ENCODE measurements at regions not wholly inside any gene's neighbourhood (a gene's known extent, or its start where the extent isn't known, plus 50 kb on each side); places are given as distances from the start of the nearest gene placed in this dataset.

DNA sequence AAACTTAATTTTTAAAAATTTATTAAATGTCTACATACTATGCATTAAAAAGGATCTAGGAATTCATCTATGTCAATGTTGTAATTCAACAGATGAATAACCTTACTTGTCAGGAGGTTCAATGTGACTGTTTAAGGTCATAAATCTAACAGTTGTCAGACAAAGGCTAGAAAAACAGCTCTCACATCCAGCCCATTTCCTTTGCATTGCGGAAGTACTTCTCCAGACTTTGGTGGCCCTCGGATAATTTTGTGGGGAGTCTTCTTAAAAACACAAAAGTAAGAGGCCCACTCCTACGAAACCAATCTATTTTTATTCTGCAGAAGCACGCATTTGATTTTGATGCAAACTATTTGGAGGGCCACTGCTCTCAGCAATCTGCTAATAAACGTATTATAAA is 122.6 kb upstream of the CHRM3 start:
- peak; percentile 15 for DNase-seq

DNA sequence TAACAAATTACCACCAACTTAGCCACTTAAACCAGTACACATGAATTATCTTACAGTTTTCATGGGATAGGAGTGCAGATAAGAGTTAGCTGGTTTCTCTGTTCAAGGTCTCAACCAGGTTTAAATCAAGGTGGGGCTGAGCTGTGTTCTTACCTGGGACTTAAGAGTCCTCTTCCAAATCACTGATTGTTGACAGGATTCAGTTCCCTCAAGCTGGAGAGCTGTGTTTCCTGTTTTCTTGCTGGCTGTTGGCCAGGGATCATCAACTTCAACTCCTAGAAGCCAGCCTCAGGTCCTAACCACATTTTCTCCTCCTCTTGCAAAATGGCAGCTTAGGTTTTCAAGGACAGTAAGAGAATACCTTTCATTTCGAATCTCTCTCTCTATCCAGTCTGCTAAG is 123.8 kb upstream of the CHRM3 start:
- peak; percentile 44 for DNase-seq

GRCh38 chr1:239261521-239261920 is 124.8 kb upstream of the CHRM3 start:
- DNase-seq: no peak

GRCh38 chr1:239260842-239261241 is 125.5 kb upstream of the CHRM3 start:
- no peak for DNase-seq

DNA sequence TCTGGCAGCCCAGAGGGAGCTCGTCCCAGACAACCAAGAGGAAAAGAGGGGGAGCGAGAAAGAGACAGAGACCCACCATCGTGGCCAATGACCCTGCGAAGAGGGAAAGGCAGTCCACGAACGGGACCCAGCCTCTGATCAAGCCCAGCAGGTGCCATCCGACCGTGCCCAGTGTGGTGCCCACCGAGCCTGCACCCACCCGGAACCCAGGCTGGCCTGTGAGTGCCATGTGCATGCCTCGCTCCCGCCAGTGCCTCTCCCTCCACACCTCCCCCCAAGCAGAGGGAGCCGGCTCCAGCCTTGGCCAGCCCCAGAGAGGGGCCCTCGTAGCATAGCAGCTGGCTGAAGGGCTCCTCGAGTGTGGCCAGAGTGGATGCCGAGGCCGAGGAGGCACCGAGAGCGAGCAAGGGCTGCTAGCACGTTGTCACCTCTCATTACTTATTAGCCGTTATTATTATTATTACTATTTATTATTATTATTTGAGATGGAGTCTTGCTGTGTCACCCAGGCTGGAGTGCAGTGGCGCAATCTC is 130.7 kb upstream of the CHRM3 start:
- no peak for DNase-seq

DNA sequence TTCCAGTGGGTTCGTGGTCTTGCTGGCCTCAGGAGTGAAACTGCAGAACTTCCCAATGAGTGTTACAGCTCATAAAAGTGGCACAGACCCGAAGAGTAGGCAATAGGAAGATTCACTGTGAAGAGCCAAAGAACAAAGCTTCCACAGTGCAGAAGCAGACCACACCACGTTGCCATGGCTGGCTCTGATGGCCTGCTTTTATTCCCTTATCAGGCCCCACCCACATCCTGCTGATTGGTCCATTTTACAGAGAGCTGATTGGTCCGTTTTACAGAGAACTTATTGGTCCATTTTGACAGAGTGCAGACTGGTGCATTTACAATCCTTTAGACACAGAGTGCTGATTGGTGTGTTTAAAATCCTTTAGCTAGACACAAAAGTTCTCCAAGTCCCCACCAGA is 131.4 kb upstream of the CHRM3 start:
- no peak for DNase-seq

- no peak for DNase-seq
Measured at GRCh38 chr1:239253032-239253431, 133.3 kb upstream of the CHRM3 start.

- peak; percentile 58 for DNase-seq
Measured at GRCh38 chr1:239250353-239251035, 135.9 kb upstream of the CHRM3 start.

DNA sequence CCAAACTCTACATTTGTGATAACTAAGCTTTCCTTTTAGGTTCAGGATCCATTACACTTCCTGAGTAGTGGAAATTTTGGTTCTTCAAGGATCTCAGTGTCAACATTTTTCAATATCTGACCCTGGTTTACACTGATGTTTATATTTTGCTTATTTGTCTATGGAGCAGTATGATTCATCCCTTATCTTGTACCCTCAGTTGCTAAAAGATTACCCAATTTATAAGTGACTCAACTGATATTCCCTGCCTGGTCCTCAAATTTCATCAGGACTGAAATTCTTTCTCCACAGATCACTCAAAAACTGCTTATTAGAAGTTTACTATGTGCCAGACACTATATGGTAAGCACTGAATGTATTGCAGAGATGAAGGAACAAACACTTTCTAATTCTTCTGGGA is 139.1 kb upstream of the CHRM3 start:
- DNase-seq: peak; percentile 73

DNA sequence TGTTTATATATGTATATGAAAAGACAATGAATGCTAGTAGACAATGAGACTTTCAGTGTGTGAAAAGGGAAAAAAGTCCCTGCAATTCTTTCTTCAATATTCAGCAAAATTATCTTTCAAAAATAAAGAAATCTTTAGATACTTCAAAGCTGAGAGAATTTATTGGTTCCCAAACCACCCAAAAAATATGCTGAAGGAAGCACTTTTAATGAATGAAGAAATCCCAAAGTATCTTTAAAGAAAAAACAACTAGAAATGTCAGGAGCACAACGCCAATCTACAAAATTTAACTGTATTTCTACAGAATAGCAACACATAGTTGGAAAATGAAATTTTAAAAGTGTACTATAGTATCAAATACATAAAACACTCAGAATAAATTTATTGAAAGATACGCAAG is 142.3 kb upstream of the CHRM3 start:
- DNase-seq: no peak

DNA sequence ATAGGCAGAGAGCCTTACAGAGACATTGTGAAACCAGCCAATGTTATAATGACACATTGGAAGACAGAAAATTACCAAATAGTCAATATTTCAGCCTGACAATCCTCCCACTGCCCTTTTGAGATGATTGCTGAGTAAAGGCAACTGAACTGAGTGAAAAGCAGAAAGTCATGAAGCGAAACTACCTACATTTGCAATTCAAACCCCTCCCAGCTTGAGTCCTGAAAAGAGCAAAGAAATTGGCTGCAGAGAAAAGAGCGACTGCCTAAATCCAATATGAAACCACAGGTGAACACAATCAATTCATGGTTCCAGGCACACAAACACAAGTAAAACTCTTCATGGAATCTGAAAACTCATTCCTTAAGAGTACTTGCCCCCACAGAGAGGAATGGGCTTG is 143.4 kb upstream of the CHRM3 start:
- DNase-seq: no peak

DNA sequence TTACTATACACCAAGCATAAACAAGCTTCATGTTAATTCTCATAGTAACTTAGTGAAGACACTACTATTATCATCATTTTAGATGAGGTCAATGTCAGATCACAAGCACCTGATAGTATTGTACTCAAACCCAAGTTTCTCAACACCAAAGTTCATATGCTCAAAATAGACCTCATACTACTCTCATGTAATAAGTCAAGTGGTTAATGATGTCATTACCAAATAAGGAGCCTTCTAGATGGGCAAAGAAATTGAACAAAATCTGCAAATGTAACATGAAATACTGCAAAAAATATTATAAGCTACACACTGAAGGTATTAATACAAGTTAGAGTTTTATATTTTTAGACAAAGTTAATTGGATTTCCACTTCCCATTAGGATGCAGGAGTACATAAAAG is 144.0 kb upstream of the CHRM3 start:
- no peak for DNase-seq

GRCh38 chr1:239240736-239241135 is 145.6 kb upstream of the CHRM3 start:
- DNase-seq: no peak

DNA sequence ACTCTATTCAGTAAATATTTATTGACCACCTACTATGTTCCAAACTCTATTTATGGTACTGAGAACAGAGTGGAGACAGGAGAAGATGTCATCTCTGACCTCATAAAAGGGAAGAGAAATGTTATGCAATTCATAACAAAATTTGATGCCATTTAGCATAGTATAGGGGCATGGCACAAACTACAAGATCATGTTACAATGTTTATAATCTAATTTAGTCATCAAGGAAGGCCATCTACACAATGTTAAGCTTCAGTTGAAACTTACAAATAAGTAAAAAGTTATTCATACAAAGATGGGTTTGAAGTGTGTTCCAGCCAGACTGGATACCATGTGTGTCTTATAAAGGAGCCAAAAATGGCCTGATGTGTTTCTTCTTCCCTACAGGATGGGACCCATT is 146.8 kb upstream of the CHRM3 start:
- no peak for DNase-seq

DNA sequence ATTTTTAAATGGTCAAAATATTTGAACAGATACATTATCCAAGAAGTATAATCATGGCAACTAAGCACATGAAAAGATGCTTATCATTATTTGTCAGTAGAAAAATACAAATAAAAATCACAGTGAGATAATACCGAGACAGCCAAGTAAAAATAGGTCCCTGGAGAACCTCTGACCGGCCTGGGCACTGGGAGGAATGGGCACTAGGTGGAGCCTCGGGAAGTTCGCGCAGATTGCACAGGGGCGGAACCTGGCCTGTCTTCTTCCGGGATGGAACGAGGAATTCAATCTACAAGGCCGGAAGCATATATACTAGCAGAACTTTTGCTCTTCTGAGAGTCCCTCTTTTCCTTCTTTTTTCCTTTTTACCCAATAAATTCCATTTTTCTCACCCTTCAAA is 148.5 kb upstream of the CHRM3 start:
- DNase-seq: no peak

DNA sequence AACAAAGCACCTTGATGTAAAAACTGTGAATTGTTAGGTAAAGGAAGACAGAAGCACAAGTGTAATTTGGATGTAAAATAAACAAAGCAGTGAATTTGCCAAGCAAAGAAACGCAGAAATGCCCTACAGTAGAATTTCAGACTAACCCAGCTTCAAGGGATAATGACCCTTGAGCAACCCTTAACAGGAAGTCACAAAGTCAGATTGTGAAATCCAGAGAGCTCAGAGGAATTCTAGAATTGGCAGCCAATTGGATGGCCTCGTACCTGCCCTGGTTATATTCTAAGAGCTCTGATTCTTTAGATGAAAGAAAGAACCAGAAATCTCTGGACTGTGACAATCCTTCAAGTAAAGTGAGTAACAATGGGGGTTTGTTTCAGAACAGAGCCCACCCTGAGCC is 152.7 kb upstream of the CHRM3 start:
- no peak for DNase-seq

DNA sequence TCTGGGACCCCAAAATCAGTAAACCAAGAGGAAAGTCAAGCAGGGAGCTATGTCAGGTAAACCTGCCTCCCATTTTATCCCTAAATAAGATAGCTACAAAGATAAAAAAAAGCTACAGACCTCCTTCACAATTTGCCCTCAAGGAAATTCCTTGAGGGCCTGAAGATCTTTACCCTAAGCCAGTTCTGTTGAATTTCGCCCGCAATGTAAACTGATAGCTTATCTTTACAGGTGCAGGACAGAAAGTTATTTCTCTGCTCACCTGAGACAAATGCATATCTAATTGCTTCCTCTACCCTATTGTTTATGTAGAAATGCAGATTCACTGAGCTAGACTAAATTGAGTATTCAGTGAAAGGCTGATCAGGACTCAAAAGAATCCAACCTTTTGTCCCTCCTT is 153.4 kb upstream of the CHRM3 start:
- no peak for DNase-seq

- DNase-seq: no peak
Measured at GRCh38 chr1:239228451-239228850, 157.9 kb upstream of the CHRM3 start.

DNA sequence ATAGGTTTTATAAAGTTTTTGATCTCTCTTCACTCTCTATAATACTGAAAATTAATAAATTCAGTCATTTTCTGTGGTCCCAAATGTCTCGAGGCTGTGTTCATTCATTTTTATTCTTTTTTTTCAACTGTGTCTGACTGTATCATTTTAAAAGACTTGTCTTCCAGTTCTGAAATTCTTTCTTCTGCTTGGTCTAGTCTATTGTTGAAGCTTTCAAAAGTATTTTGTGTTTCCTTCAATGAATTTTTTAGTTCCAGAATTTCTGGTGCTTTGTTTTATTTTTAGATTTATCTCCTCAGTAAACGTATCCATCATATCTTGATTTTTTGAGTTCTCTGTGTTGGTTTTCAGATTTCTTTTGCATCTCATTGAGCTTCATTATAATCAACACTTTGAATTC is 161.0 kb upstream of the CHRM3 start:
- DNase-seq: peak; percentile 54

GRCh38 chr1:239224100-239224499 is 162.3 kb upstream of the CHRM3 start:
- peak; percentile 55 for DNase-seq

GRCh38 chr1:239222999-239223398 is 163.4 kb upstream of the CHRM3 start:
- no peak for DNase-seq

DNA sequence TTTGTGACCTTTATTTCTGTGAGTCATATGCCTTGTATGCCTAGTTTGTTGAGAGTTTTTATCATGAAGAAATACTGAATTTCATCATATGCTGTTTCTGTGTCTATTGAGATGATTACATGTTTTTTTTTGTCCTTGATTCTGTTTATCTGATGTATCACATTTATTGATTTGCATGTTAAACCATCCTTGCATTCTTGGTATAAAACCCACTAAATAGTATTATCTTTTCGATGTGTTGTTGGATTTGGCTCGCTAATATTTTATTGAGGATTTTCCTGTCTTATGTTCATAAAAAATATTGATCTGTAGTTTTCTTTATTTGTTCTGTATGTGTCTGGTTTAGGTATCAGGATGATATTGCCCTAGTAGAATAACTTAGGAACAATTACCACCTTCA is 164.7 kb upstream of the CHRM3 start:
- no peak for DNase-seq

GRCh38 chr1:239219679-239220078 is 166.7 kb upstream of the CHRM3 start:
- no peak for DNase-seq

DNA sequence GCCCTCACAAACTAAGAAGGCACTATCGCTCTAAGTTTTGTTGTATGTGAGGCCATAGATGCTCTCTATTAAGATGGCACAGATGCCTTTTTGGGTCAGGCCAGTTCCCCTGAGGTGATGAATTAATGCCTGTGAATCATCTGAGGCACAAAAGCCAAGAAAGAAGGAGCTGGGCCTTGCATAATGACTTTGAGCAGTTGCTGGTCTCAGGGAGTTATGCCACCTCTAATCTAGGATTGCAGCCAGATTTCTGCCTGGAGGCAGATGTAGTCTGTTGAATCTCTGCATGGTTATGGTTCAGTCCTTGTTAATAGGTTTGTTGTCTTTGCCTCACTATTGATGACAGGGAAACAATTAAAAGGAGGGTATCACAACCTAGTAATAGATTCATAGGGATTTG is 168.1 kb upstream of the CHRM3 start:
- no peak for DNase-seq

GRCh38 chr1:239212811-239213220 is 173.6 kb upstream of the CHRM3 start:
- DNase-seq: peak; percentile 82

All from OCI-M1 (cell line).